ENCODE measurements at regions not wholly inside any gene's neighbourhood (a gene's known extent, or its start where the extent isn't known, plus 50 kb on each side); places are given as distances from the start of the nearest gene placed in this dataset.

DNA sequence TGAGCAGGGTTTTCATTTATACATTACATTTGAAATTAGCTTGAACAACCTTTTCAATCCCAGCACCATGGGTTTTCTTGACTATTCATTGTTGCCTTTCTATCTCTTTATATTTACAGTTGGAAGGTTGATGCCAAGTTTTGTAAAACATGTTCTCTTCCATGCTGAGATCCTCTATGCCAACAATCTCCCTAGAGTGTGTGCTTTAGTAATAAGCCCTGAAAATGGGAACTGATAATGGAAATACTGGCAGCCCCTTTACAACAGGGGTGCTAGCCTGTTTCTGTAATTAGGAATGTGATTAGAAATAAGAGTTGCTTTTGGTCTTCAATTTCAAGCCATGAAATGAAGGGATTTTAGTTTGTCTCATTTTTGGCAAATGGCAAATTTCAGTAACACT is 239.9 kb upstream of the NAALADL2 start:
- H3K27ac ChIP-seq: no peak overlapping the region
- H3K4me1 ChIP-seq: no peaks in the 10 kb centered on the region
- TF ChIP-seq POLR2A (IDR thresholded peaks at IDR 0.05): no peak
- no peak for TF ChIP-seq POLR2AphosphoS5 (IDR thresholded peaks at IDR 0.05)
- TF ChIP-seq, protein P1, sequence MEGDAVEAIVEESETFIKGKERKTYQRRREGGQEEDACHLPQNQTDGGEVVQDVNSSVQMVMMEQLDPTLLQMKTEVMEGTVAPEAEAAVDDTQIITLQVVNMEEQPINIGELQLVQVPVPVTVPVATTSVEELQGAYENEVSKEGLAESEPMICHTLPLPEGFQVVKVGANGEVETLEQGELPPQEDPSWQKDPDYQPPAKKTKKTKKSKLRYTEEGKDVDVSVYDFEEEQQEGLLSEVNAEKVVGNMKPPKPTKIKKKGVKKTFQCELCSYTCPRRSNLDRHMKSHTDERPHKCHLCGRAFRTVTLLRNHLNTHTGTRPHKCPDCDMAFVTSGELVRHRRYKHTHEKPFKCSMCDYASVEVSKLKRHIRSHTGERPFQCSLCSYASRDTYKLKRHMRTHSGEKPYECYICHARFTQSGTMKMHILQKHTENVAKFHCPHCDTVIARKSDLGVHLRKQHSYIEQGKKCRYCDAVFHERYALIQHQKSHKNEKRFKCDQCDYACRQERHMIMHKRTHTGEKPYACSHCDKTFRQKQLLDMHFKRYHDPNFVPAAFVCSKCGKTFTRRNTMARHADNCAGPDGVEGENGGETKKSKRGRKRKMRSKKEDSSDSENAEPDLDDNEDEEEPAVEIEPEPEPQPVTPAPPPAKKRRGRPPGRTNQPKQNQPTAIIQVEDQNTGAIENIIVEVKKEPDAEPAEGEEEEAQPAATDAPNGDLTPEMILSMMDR (IDR thresholded peaks at IDR 0.05): no peak
- H3K9me3 ChIP-seq: no peaks in the 10 kb centered on the region
- H3K27me3 ChIP-seq: no peaks in the 10 kb centered on the region
- H3K36me3 ChIP-seq: no peaks in the 10 kb centered on the region
- no peak for DNase-seq (ENCODE audit: low spot score in 2 of 2)
- H3K4me3 ChIP-seq: no peak overlapping the region
- intact Hi-C loops (cut with DNase I; ENCODE audit: low total_unique reads): no loop called here

DNA sequence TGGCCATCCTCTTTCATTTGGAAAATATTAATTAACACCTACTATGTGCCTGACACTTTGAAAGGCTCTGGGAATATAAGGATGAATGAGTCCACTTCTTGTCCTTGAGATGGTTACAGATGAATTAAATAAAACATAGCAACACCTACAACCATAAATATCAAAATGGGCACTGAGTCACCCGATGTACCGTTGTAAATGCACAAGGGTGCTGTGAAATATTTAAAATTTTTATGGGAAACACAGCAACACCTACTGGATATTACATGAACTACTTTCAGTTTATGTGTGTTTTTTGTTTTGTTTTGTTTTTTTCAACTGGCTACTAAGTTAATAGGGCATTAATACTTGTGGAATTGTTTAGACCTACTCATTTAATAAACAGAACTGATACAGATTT is 239.0 kb upstream of the NAALADL2 start:
- Histone ChIP-seq H3K27ac (no peak overlapping the region), H3K4me3 (no peak overlapping the region), H3K4me1 (no peaks in the 10 kb centered on the region), H3K27me3 (no peaks in the 10 kb centered on the region), H3K9me3 (no peaks in the 10 kb centered on the region), H3K36me3 (no peaks in the 10 kb centered on the region)
- DNase-seq (ENCODE audit: low spot score in 2 of 2): no peak
- TF ChIP-seq, protein P1 (IDR thresholded peaks at IDR 0.05): no peak
- TF ChIP-seq POLR2A (IDR thresholded peaks at IDR 0.05) (no peak), POLR2AphosphoS5 (IDR thresholded peaks at IDR 0.05) (no peak)
- intact Hi-C loops (cut with DNase I; ENCODE audit: low total_unique reads): no loop called here

DNA sequence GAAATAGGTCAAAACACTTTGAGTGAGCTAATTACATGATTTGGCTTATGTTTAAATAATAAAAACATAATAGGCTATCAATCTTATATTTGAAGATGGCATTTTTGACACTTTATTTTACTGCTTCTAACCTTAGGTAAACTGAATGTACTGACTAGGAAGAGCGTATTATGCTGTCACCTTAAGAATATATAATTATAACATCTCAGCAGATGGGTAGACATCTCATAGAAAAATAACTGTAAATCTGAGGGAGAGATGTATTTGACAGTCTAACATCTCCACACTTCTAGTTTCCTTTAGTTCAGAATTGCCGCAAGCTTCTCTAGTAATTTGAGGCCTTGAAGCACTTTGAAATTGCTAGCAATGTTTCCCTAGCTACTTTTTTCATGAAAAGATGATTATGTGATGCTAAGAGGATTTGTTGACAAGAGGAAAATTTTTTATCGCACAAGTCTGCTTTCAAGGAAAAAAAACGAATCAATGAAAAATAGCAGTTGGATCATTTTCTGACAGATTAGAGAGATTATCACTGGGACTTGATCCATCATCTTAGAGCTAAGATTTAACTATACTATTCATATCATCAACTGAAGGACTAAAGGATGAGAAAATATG is 238.2 kb upstream of the NAALADL2 start:
- TF ChIP-seq POLR2AphosphoS5 (IDR thresholded peaks at IDR 0.05) (no peak), POLR2A (IDR thresholded peaks at IDR 0.05) (no peak)
- TF ChIP-seq, protein P1 (IDR thresholded peaks at IDR 0.05): no peak
- no peak overlapping the region for H3K4me3 ChIP-seq
- H3K9me3 ChIP-seq: no peaks in the 10 kb centered on the region
- H3K4me1 ChIP-seq: no peaks in the 10 kb centered on the region
- no peak overlapping the region for H3K27ac ChIP-seq
- H3K36me3 ChIP-seq: no peaks in the 10 kb centered on the region
- DNase-seq (ENCODE audit: low spot score in 2 of 2): no peak
- intact Hi-C loops (cut with DNase I; ENCODE audit: low total_unique reads): no loop called here
- no peaks in the 10 kb centered on the region for H3K27me3 ChIP-seq

DNA sequence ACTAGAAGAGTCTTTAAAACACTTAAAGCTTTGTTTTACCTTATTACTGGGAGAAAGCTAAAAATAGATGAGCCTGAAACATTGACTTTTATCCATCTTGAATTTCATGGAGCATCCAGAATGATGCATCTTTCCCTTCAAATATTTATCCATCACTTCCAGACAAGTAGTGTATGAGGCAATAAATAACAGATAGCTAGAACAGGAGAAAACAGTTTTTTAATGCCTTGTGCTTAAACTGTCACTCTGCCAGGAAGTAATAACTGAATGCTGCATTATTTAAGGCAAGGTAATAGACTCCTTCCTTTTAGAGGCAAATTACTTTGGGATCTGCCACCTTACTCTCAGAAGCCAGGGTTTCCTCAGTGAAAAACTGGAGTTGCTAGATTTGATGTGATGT is 225.8 kb upstream of the NAALADL2 start:
- no peaks in the 10 kb centered on the region for H3K4me1 ChIP-seq
- no peaks in the 10 kb centered on the region for H3K36me3 ChIP-seq
- H3K4me3 ChIP-seq: no peak overlapping the region
- intact Hi-C loops (cut with DNase I; ENCODE audit: low total_unique reads): no loop called here
- no peak overlapping the region for H3K27ac ChIP-seq
- TF ChIP-seq POLR2A (IDR thresholded peaks at IDR 0.05): no peak
- no peak for TF ChIP-seq POLR2AphosphoS5 (IDR thresholded peaks at IDR 0.05)
- TF ChIP-seq, protein P1 (IDR thresholded peaks at IDR 0.05): no peak
- H3K9me3 ChIP-seq: no peaks in the 10 kb centered on the region
- no peak for DNase-seq (ENCODE audit: low spot score in 2 of 2)
- no peaks in the 10 kb centered on the region for H3K27me3 ChIP-seq

DNA sequence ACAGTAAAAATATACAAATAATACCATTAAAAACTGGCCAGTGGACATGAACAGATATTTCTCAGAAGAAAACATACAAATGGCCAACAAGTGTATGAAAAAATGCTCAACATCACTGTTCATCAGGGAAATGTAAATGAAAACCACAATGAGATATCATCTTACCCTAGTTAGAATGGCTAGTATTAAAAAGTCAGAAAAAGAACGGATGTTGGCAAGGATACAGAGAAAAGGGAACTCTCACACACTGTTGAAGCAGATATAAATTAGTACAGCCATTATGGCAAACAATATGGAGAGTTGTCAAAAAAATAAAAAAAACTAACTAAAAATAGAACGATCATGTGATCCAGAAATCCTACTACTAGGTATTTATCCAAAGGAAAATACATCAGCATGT is 222.7 kb upstream of the NAALADL2 start:
- no peak for DNase-seq (ENCODE audit: low spot score in 2 of 2)
- intact Hi-C loops (cut with DNase I; ENCODE audit: low total_unique reads): no loop called here
- Histone ChIP-seq H3K4me3 (no peak overlapping the region), H3K27me3 (no peaks in the 10 kb centered on the region), H3K9me3 (no peaks in the 10 kb centered on the region), H3K4me1 (no peaks in the 10 kb centered on the region), H3K36me3 (no peaks in the 10 kb centered on the region), H3K27ac (no peak overlapping the region)
- TF ChIP-seq POLR2A (IDR thresholded peaks at IDR 0.05) (no peak), POLR2AphosphoS5 (IDR thresholded peaks at IDR 0.05) (no peak)
- TF ChIP-seq, protein P1 (IDR thresholded peaks at IDR 0.05): no peak
